Mucosa of descending colon (tissue), 3 donors: ENCODE measurements at regions not wholly inside any gene's neighbourhood (a gene's known extent, or its start where the extent isn't known, plus 50 kb on each side); places are given as distances from the start of the nearest gene placed in this dataset.

Experiments
- ATAC-seq: fragments of 200-7000 bp; cut with Tn5 transposase; one replicate; pipeline ENCODE4 v1.9.1; 2020; ENCODE audit warnings: mild to moderate bottlenecking, moderate library complexity
- DNase-seq, 3 donors: peaks; one replicate each; pipeline ENCODE4 v3.0.0-alpha.2; 2020
- H3K36me3 ChIP-seq: fragments of 200-600 bp; one replicate; pipeline ENCODE4 v1.8.0; 2021; ENCODE audit warnings: low read depth, mild to moderate bottlenecking
- H3K4me1 ChIP-seq: fragments of 200-600 bp; one replicate; pipeline ENCODE4 v1.8.0; 2021; ENCODE audit warnings: low read depth, mild to moderate bottlenecking
- H3K4me3 ChIP-seq: fragments of 200-600 bp; one replicate; pipeline ENCODE4 v1.8.0; 2021; ENCODE audit warnings: mild to moderate bottlenecking
- H3K9me3 ChIP-seq: fragments of 200-600 bp; one replicate; pipeline ENCODE4 v1.8.0; 2021; ENCODE audit warnings: mild to moderate bottlenecking
- intact Hi-C, 2 donors: fragments of 100-400 bp; cut with DNase I in 1 of 2; cut with micrococcal nuclease in 1 of 2; formaldehyde crosslinking; loops; one replicate each; pipeline versions ENCODE4 v1.11.0 to v1.11.1; 2022; cut with DNase I, micrococcal nuclease
- TF ChIP-seq, protein P1 (sequence below): fragments of 200-600 bp; IDR thresholded peaks from one replicate; pipeline ENCODE4 v1.8.0; 2022; ENCODE audit warnings: antibody characterized with exemption, mild to moderate bottlenecking
- donor health status: DM: no; HTN: no; CAD: no; lungs with moderate emphysema.
- donor health status: DM: no; HTN: no; CAD: no.
- donor health status: DM: no; HTN: yes; CAD: no.

DNA sequence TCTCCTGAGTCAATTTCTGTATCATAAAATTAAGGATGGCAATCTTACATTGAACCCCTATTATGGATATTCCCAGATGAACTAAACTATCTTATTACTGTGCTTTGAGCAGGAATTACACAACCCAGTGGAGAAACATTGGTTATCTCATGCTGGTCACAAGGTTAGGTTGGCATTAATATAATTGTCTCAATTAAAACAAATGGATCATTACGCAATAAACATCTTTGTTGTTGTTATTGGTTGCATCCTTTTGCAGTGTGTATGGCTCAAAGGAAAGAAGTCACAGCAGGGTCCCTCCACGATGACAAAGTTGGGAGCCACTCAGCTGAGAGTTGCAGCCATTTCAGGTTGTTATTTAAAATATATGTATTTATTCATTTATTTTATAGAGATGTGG lies 297.0 kb upstream of the KLF4 start:
- intact Hi-C loops: no loop called here
- Histone ChIP-seq H3K36me3 (no peaks in the 10 kb centered on the region), H3K4me3 (no peak overlapping the region), H3K9me3 (no peaks in the 10 kb centered on the region), H3K4me1 (no peaks in the 10 kb centered on the region)
- DNase-seq: no peak
- ATAC-seq: no peak
- TF ChIP-seq, protein P1, sequence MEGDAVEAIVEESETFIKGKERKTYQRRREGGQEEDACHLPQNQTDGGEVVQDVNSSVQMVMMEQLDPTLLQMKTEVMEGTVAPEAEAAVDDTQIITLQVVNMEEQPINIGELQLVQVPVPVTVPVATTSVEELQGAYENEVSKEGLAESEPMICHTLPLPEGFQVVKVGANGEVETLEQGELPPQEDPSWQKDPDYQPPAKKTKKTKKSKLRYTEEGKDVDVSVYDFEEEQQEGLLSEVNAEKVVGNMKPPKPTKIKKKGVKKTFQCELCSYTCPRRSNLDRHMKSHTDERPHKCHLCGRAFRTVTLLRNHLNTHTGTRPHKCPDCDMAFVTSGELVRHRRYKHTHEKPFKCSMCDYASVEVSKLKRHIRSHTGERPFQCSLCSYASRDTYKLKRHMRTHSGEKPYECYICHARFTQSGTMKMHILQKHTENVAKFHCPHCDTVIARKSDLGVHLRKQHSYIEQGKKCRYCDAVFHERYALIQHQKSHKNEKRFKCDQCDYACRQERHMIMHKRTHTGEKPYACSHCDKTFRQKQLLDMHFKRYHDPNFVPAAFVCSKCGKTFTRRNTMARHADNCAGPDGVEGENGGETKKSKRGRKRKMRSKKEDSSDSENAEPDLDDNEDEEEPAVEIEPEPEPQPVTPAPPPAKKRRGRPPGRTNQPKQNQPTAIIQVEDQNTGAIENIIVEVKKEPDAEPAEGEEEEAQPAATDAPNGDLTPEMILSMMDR: no peak

DNA sequence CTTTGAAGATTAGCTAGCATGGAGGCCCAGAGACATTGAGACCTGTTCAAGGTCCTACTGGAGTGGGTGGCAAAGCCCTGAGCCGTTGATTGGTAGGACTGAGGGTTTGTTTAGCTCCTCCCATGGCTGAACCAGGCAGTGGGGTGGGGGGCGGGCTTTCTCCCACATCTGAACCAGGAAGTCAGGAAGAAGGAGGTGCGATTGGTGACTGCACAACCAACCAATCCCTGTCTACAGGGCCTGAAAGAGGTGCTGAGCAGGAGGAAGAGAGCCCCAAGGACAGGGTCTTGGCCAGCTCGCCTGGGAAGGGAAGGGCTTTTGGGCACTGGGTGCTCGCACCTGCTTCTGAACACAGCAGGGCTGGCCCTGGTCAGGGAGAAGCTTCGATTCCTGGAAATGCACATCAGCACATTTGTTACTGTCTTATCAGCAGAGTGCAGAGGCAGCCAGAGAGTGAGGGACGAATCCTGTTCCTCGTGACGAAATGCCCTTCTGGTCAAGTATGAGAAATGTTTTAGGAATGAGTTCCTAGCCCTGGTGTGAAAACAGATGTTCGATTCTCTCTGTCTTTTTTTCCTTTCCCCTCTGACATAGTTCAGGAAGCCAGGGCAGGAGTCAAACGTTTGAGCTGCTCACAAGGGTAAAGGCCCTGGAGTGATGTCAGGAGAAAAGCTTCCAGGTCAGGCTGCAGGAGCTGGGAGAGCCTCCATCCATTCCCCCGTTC lies 294.8 kb upstream of the KLF4 start:
- Histone ChIP-seq H3K36me3 (no peaks in the 10 kb centered on the region), H3K4me3 (no peak overlapping the region), H3K4me1 (no peaks in the 10 kb centered on the region), H3K9me3 (no peaks in the 10 kb centered on the region)
- intact Hi-C loops: no loop called here
- ATAC-seq (no peak), DNase-seq (no peak)
- TF ChIP-seq, protein P1: no peak

DNA sequence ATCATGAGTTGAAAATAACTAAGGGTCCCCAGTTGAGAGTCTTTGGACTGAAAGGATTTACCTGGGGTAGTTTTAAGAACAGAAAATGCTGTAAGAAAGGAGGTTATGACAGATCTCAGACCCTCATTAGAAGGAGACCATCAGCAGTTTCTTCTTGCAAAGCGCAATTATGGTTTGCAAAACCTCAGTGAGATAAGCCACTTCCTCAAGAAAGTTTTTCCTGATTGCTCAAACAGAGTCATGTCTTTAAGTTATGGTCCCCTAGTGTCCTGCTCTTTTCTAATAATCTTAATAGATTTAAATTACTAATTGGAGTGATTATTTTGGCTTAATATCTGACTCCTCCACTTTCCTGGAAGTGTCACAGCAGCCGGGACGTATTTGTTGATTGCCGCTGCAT lies 293.2 kb upstream of the KLF4 start:
- TF ChIP-seq, protein P1: no peak
- intact Hi-C loops: no loop called here
- no peaks in the 10 kb centered on the region for H3K4me1 ChIP-seq

DNA sequence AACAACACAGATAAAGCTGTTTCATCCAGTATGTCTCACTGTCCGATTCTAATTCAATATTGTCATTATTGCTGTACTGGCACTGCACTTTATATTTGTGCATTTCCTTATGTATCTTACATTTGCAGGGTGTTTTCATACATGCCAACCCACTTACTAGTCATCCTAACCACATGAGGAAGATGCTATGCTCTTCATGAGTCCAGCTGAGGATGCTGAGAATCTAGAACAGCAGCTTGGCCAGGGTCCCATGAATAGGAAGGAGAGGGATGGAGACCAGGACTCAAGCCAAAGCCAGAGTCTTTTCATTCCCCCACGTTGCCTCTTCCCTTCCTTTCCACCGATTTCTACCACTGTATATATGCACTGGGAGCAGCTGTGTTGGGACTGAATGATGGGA lies 292.8 kb upstream of the KLF4 start:
- TF ChIP-seq, protein P1: no peak
- intact Hi-C loops: no loop called here
- Histone ChIP-seq H3K4me3 (no peak overlapping the region), H3K4me1 (no peaks in the 10 kb centered on the region), H3K9me3 (no peaks in the 10 kb centered on the region), H3K36me3 (no peaks in the 10 kb centered on the region)
- ATAC-seq: no peak
- DNase-seq: no peak

More for the DNA sequence above, 293.2 kb upstream of the KLF4 start:
- ATAC-seq (no peak), DNase-seq (no peak)
- H3K36me3 ChIP-seq: no peaks in the 10 kb centered on the region
- no peaks in the 10 kb centered on the region for H3K9me3 ChIP-seq
- no peak overlapping the region for H3K4me3 ChIP-seq

DNA sequence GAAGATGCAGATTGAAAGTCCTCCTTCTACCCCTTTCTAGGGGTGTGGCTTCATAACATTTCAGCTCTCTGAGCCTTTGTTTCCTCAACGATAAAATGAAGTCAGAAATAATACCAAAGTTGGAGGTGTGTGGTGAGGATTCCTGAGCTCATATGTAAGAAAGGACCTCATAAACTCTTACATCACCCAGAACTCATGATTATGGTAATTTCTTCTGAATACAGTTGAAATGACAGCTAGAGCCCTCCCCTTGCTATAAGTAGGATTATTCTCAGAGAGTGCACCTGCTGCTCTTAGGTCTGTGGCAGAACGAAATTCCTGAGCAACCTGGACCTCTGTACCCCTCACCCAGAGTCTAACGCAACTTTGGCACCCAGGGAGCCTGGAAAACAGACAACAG lies 291.4 kb upstream of the KLF4 start:
- Histone ChIP-seq H3K36me3 (no peaks in the 10 kb centered on the region), H3K9me3 (no peaks in the 10 kb centered on the region), H3K4me1 (no peaks in the 10 kb centered on the region), H3K4me3 (no peak overlapping the region)
- no peak for ATAC-seq
- intact Hi-C loops: no loop called here
- TF ChIP-seq, protein P1: no peak
- DNase-seq: no peak

DNA sequence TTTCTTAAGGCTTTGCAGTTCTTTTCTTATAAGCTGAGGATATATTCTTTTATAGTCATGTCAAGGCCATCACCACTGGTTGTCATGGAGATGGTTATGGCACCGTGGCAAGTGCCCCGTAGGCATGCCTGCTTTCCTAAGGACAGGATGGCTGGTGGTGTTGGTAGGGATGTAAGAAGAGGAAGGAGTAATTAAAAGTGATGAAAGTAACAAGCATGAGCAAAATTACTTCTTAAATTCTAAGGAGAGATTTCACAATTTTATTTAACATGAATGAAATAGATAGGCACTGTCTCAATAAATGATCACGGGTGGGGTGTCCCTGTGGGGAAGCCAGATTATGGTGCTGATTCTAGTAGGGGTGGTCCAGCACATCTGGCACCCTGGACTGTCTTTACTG lies 290.2 kb upstream of the KLF4 start:
- Histone ChIP-seq H3K4me3 (no peak overlapping the region), H3K9me3 (no peaks in the 10 kb centered on the region), H3K36me3 (no peaks in the 10 kb centered on the region), H3K4me1 (no peaks in the 10 kb centered on the region)
- intact Hi-C loops: no loop called here
- ATAC-seq (no peak), DNase-seq (no peak)
- TF ChIP-seq, protein P1: no peak
